PFSK-1 (cell line): ENCODE measurements at regions not wholly inside any gene's neighbourhood (a gene's known extent, or its start where the extent isn't known, plus 50 kb on each side); places are given as distances from the start of the nearest gene placed in this dataset.

Experiments used
- FOXP2 ChIP-seq: optimal IDR thresholded peaks from 2 replicates; pipeline ENCODE3; 2011; ENCODE audit warnings: borderline replicate concordance, control low read depth, inconsistent platforms; ENCODE audit not compliant: insufficient read depth; ENCODE audit errors: extremely low read length, extremely low read depth
- POLR2AphosphoS5 ChIP-seq: IDR thresholded peaks from 2 replicates; pipeline ENCODE4 v1.6.1; 2012; ENCODE audit warnings: low read depth, mild to moderate bottlenecking, control low read depth, low read length, moderate library complexity
- SIN3A ChIP-seq: IDR thresholded peaks from 2 replicates; pipeline ENCODE4 v1.6.1; 2012; ENCODE audit warnings: mild to moderate bottlenecking, low read length, moderate library complexity, borderline replicate concordance; ENCODE audit not compliant: insufficient read depth
- TAF1 ChIP-seq: IDR thresholded peaks from 2 replicates; pipeline ENCODE4 v1.6.1; 2012; ENCODE audit warnings: low read length, control low read depth, borderline replicate concordance; ENCODE audit not compliant: insufficient read depth
- TF ChIP-seq, protein P1 (sequence below), 2 experiments: IDR thresholded peaks; 2 replicates each; pipeline versions ENCODE4 v1.6.1 to v1.8.0; 2011 to 2012; ENCODE audit warnings: low read depth in 2 of 2, low read length in 2 of 2, control low read depth in 1 of 2, inconsistent platforms in 1 of 2, mild to moderate bottlenecking in 1 of 2, moderate library complexity in 1 of 2; ENCODE audit not compliant: insufficient read depth in 1 of 2

DNA sequence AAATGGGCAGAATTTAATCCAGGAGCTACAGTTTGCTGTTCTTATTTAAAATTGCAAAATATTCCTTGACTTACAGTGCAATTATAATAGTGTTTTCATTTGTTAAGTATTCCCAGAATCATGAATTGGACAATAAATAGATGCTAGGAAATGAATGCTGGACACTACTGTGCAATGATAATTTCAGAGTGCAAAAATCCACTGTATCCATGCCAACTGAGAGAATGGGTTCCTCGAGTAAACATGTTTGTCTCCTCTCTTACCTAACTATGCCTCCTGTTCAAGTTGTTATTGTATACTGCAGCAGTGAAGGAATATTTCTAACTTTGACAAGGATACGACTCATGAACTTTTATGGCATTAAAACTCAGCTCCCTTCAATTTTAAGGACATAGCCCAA is 1396.3 kb downstream of the GATA3 start:
- TF ChIP-seq TAF1 (no peak), POLR2AphosphoS5 (no peak), FOXP2 (no peak), SIN3A (no peak)
- TF ChIP-seq, protein P1, sequence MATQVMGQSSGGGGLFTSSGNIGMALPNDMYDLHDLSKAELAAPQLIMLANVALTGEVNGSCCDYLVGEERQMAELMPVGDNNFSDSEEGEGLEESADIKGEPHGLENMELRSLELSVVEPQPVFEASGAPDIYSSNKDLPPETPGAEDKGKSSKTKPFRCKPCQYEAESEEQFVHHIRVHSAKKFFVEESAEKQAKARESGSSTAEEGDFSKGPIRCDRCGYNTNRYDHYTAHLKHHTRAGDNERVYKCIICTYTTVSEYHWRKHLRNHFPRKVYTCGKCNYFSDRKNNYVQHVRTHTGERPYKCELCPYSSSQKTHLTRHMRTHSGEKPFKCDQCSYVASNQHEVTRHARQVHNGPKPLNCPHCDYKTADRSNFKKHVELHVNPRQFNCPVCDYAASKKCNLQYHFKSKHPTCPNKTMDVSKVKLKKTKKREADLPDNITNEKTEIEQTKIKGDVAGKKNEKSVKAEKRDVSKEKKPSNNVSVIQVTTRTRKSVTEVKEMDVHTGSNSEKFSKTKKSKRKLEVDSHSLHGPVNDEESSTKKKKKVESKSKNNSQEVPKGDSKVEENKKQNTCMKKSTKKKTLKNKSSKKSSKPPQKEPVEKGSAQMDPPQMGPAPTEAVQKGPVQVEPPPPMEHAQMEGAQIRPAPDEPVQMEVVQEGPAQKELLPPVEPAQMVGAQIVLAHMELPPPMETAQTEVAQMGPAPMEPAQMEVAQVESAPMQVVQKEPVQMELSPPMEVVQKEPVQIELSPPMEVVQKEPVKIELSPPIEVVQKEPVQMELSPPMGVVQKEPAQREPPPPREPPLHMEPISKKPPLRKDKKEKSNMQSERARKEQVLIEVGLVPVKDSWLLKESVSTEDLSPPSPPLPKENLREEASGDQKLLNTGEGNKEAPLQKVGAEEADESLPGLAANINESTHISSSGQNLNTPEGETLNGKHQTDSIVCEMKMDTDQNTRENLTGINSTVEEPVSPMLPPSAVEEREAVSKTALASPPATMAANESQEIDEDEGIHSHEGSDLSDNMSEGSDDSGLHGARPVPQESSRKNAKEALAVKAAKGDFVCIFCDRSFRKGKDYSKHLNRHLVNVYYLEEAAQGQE (IDR thresholded peaks at IDR 0.05; ENCODE audit: insufficient read depth in 1 of 2, low read depth in 2 of 2, low read length in 2 of 2), result no peak
